Sigmoid colon (tissue), 4 donors: ENCODE measurements at regions not wholly inside any gene's neighbourhood (a gene's known extent, or its start where the extent isn't known, plus 50 kb on each side); places are given as distances from the start of the nearest gene placed in this dataset.

Source experiments
- EP300 ChIP-seq, 4 donors: sonication (generic); formaldehyde crosslinking; IDR thresholded peaks; one replicate each; pipeline ENCODE4 v1.6.1; 2017; ENCODE audit warnings: antibody characterized with exemption in 4 of 4
- POLR2A ChIP-seq, 2 donors: fragments of 450-650 bp; IDR thresholded peaks; one replicate each; pipeline ENCODE4 v1.6.1; 2016; ENCODE audit warnings: antibody characterized with exemption in 2 of 2, mild to moderate bottlenecking in 2 of 2, moderate library complexity in 2 of 2

DNA sequence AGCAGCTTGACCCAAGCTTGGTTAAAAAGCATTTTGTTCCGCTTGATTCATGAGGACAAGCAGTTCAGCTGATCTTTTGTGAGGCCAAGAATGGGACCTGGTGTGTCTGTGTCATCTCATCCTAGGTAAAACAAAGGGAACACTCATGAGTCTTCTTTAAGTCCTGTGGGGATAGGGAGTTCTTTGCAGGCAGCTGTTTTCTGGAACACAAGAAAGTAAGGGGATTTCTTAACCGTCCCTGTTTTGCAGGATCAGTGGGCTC, 134.5 kb upstream of the TMTC4 start:
- no peak for TF ChIP-seq POLR2A (IDR thresholded peaks at IDR 0.05)
- no peak for TF ChIP-seq EP300 (IDR thresholded peaks at IDR 0.05)
